ENCODE measurements at regions not wholly inside any gene's neighbourhood (a gene's known extent, or its start where the extent isn't known, plus 50 kb on each side); places are given as distances from the start of the nearest gene placed in this dataset.

- BruUV-seq (replicated peaks) = no TSS peak
- TF ChIP-seq CTCF (conservative IDR thresholded peaks at IDR 0.05; ENCODE audit: low read depth, low read length) (no peak), EZH2phosphoT487 (IDR thresholded peaks at IDR 0.05; ENCODE audit: borderline replicate concordance, low read length) (no peak), EZH2 (IDR thresholded peaks at IDR 0.05; ENCODE audit: low read length, unreplicated experiment) (no peak)
- no peaks in the 10 kb centered on the region for H3K9me3 ChIP-seq (ENCODE audit: low read length)
Measured at GRCh38 chr12:128075332-128075731, 191.6 kb upstream of the TMEM132C start.

GRCh38 chr12:128076188-128076587 lies 190.8 kb upstream of the TMEM132C start:
- Histone ChIP-seq H3K9me3 (ENCODE audit: low read length) (no peaks in the 10 kb centered on the region), H3K79me2 (ENCODE audit: low read length) (no peaks in the 10 kb centered on the region), H3K9me2 (replicated peaks; ENCODE audit: low read length) (no peaks in the 10 kb centered on the region), H3K36me3 (ENCODE audit: low read depth, low read length) (no peaks in the 10 kb centered on the region), H3F3A (ENCODE audit: low read length, unreplicated experiment) (no peaks in the 10 kb centered on the region), H3K4me1 (ENCODE audit: insufficient read depth, low read length) (no peaks in the 10 kb centered on the region), H3K4me2 (ENCODE audit: low read length) (no peak overlapping the region), H3K27me3 (ENCODE audit: low read length) (peaks cover 80% of the 10 kb centered on the region), H4K20me1 (ENCODE audit: low read length) (no peaks in the 10 kb centered on the region), H3K9ac (ENCODE audit: low read length) (no peak overlapping the region), H2AFZ (ENCODE audit: low read length) (no peak overlapping the region), H3K4me3 (ENCODE audit: low read length) (no peak overlapping the region), H3K27ac (ENCODE audit: low read length) (no peak overlapping the region)
- DNase-seq (peak; percentile 72), ATAC-seq (no peak)
- no TSS peak for BruUV-seq (replicated peaks)
- CTCF ChIA-PET = no interaction called here
- POLR2A ChIA-PET (ENCODE audit: unreplicated experiment) = no interaction called here
- intact Hi-C loops (cut with micrococcal nuclease) = no loop called here
- TF ChIP-seq CTCF (conservative IDR thresholded peaks at IDR 0.05; ENCODE audit: low read depth, low read length) = no peak
- TF ChIP-seq EZH2 (IDR thresholded peaks at IDR 0.05; ENCODE audit: low read length, unreplicated experiment) = no peak
- TF ChIP-seq EZH2phosphoT487 (IDR thresholded peaks at IDR 0.05; ENCODE audit: borderline replicate concordance, low read length) = no peak

More at GRCh38 chr12:128075332-128075731, 191.6 kb upstream of the TMEM132C start:
- Histone ChIP-seq H2AFZ (ENCODE audit: low read length) (no peak overlapping the region), H3K36me3 (ENCODE audit: low read depth, low read length) (no peaks in the 10 kb centered on the region), H4K20me1 (ENCODE audit: low read length) (no peaks in the 10 kb centered on the region), H3K4me1 (ENCODE audit: insufficient read depth, low read length) (no peaks in the 10 kb centered on the region), H3K27me3 (ENCODE audit: low read length) (peaks cover 85% of the 10 kb centered on the region), H3K79me2 (ENCODE audit: low read length) (no peaks in the 10 kb centered on the region), H3K4me3 (ENCODE audit: low read length) (no peak overlapping the region), H3K4me2 (ENCODE audit: low read length) (no peak overlapping the region), H3K27ac (ENCODE audit: low read length) (no peak overlapping the region), H3K9me2 (replicated peaks; ENCODE audit: low read length) (no peaks in the 10 kb centered on the region), H3F3A (ENCODE audit: low read length, unreplicated experiment) (no peaks in the 10 kb centered on the region), H3K9ac (ENCODE audit: low read length) (no peak overlapping the region)
- ATAC-seq (no peak), DNase-seq (no peak)
- CTCF ChIA-PET = no interaction called here
- POLR2A ChIA-PET (ENCODE audit: unreplicated experiment) = no interaction called here
- intact Hi-C loops (cut with micrococcal nuclease) = no loop called here

- Histone ChIP-seq H3K27me3 (ENCODE audit: low read length) (peaks cover 77% of the 10 kb centered on the region), H3K27ac (ENCODE audit: low read length) (no peak overlapping the region), H3K79me2 (ENCODE audit: low read length) (no peaks in the 10 kb centered on the region), H2AFZ (ENCODE audit: low read length) (no peak overlapping the region), H3K9ac (ENCODE audit: low read length) (no peak overlapping the region), H3K4me3 (ENCODE audit: low read length) (no peak overlapping the region), H3K36me3 (ENCODE audit: low read depth, low read length) (no peaks in the 10 kb centered on the region), H3K9me3 (ENCODE audit: low read length) (no peaks in the 10 kb centered on the region), H3K4me2 (ENCODE audit: low read length) (no peak overlapping the region), H3F3A (ENCODE audit: low read length, unreplicated experiment) (no peaks in the 10 kb centered on the region), H3K4me1 (ENCODE audit: insufficient read depth, low read length) (no peaks in the 10 kb centered on the region), H4K20me1 (ENCODE audit: low read length) (no peaks in the 10 kb centered on the region), H3K9me2 (replicated peaks; ENCODE audit: low read length) (no peaks in the 10 kb centered on the region)
- CTCF ChIA-PET = no interaction called here
- no peak for ATAC-seq
- no peak for DNase-seq
- BruUV-seq (replicated peaks) = no TSS peak
- no peak for TF ChIP-seq EZH2 (IDR thresholded peaks at IDR 0.05; ENCODE audit: low read length, unreplicated experiment)
- TF ChIP-seq EZH2phosphoT487 (IDR thresholded peaks at IDR 0.05; ENCODE audit: borderline replicate concordance, low read length) = no peak
- TF ChIP-seq CTCF (conservative IDR thresholded peaks at IDR 0.05; ENCODE audit: low read depth, low read length) = no peak
- POLR2A ChIA-PET (ENCODE audit: unreplicated experiment) = no interaction called here
- intact Hi-C loops (cut with micrococcal nuclease) = no loop called here
Measured at GRCh38 chr12:128077211-128077916, 189.6 kb upstream of the TMEM132C start.

All from PC-3 (cell line).